ENCODE measurements at regions not wholly inside any gene's neighbourhood (a gene's known extent, or its start where the extent isn't known, plus 50 kb on each side); places are given as distances from the start of the nearest gene placed in this dataset.
"Not testable (repeated sequence)": the region's sequence is repeated elsewhere in the genome, so short reads cannot be mapped to it uniquely, and the experiment has no call there.

DNA sequence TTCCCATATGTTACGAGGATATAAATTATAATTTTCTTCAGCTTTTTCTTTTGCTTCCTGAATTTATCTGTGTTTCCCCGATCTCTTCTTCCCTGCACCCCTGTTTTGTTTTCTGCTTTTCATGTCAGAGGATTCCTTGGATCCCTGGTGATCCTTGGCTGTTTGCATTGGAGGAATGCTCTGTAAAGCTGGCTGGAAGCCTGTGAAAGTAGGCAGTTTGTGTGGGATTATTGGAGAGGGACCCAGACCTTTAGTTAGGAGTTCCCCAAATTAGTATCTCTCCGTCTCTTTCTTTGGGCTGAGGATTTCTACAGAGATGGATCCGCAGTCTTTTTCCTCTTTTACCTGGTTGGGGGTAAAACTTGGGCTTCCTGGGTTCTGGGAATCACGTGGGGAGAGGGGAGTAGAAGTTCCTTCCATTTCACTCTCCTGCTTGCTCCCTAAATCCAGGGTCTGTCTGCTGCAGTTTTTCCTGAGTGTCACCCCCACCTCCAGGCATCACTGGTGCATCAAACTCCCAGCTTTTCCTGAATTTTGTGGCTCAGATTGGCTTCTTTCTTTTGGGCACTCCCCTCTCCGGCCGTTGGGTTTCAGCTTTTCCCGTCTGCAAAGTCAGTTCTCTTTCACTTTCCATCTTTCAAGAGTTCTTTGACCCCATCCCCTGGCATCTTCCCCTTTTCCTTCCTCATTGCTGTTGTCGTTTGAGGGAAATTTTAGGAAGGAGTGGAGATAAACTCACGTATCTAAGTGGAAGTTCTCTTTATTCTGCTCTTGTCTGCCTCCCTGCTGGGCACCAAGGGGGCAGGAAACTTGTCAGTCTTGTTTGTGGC, 79.1 kb upstream of the ALX4 start:
- DNase-seq (ENCODE audit: low spot score): no peak

DNA sequence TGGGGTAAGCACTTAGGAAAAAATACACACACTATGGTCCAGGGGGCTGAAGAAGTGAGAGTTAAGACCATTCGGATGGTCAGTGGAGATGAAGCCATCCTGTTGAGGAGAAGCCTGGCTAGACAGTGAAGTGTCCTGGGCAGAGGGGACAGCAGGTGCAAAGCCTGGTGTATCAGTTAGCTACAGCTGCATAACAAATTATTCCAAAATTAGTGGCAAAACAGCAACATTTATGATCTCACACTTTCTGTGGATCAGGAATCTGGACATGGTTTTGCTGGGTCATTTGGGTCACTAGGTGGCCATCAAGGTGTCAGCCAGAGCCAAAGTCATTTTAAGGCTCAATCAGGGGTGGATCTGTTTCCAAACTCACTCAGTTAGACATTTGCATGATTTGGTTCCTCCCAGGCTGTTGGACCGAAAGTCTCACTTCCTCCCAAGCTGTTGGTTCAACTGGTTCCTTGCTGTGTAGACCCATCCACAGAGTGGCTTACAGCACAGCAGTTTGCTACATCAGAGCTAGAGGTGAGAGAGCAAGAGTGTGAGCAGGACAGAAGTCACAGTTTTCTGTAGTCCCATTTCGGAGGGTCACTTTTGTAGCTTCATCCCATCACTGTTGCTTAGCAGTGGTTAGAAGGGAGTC, 80.1 kb upstream of the ALX4 start:
- no peak for DNase-seq (ENCODE audit: low spot score)

DNA sequence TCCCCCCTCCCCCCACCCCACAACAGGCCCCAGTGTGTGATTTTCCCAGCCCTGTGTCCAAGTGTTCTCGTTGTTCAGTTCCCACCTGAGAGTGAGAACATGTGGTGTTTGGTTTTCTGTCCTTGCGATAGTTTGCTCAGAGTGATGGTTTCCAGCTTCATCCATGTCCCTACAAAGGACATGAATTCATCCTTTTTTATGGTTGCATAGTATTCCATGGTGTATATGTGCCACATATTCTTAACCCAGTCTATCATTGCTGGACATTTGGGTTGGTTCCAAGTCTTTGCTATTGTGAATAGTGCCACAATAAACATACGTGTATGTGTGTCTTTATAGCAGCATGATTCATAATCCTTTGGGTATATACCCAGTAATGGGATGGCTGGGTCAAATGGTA, 81.1 kb upstream of the ALX4 start:
- DNase-seq (ENCODE audit: low spot score): not testable (repeated sequence)

DNA sequence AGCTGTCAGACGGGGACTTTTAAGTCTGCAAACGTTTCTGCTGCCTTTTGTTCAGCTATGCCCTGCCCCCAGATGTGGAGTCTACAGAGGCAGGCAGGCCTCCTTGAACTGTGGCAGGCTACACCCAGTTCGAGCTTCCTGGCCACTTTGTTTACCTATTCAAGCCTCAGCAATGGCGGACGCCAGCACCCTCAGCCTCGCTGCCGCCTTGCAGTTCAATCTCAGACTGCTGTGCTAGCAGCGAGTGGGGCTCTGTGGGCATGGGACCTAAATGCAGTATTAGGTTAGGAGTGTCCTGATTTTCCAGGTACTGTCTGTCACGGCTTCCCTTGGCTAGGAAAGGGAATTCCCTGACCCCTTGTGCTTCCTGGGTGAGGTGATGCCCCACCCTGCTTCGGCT, 86.8 kb upstream of the ALX4 start:
- DNase-seq (ENCODE audit: low spot score): not testable (repeated sequence)

DNA sequence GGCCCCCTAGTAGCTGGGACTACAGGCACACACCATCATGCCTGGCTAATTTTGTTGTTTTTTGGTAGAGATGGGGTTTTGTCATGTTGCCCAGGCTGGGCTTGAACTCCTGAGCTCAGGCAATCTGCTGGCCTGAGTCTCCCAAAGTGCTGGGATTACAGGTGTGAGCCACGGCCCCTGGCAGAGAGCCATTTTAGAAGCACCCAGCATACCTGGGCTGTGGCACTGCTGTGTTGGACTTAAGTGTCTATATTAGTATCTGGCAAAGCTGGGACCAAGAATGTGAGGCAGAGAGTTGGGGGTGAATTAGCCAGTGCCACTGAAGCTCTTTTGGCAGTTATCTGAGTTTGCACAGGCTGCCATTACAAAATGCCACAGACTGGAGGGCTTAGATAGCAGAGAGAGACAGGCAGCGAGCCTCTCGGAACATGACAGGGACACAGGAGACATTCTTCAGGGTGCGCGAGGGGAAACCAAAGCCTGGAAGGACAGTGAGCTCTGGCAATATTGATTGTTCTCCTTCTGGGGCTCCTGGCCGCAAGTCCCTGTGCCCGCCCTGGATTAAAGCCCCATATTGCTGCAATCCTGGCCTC, 87.7 kb upstream of the ALX4 start:
- no peak for DNase-seq (ENCODE audit: low spot score)

DNA sequence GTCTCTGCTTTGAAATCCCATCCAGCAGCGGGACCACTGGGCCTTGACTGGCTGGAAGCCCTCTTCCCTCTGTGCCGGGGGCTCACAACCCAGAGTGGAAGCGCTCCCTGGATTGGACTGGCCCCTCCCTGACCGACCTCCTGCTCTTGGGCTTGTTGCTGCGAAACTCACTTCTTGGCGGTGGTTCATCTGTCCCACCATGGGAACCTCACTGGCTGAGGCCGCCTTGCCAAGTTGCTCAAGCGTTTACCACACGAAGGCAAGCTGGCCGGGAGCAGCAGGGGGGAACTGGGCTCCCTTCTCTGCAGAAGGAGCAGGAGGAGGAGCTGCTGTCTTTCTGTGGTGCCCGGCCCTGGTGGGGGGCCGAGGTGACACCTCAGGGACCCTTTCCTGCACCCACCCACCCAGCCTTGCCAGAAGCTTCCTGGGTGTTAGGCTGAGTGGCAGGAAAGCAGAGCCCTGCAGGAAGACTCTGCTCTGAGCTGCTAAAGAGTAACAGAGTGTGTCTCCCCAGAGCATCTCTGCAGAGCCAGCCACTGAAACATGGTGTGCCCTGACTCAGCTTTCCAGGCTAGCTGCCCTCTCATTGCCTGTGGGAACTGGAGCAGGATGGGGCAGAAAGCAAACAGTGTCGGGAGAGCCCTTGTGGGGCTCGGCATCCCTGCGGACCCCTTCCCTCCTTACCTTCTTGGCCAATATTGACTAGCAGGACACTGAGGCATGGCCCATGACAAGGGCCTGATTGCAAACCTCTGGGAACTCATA, 88.5 kb upstream of the ALX4 start:
- no peak for DNase-seq (ENCODE audit: low spot score)

DNA sequence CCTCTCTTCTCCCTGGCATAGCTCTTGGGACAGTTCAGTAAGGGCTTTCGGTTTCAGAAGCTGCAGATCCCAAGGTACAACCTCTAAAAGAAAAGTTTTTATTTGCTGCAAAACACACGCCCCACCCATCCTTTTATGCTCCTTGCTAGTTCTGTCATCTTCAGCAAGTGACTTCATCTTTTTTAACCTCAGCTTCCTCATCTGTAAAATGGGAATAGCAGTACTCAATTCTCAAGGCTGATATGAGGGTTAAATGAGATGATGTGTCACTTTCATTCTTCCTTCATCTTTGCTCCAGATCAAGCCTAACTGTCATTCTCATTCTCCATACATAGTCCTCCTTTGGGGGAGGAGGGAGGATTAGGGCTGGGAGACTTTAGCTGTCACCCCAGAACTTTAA, 90.0 kb upstream of the ALX4 start:
- DNase-seq (ENCODE audit: low spot score): no peak

GRCh38 chr11:44400431-44400830, 90.5 kb upstream of the ALX4 start:
- peak; percentile 29 for DNase-seq (ENCODE audit: low spot score)

- DNase-seq (ENCODE audit: low spot score): no peak
Observed at GRCh38 chr11:44402466-44403075, 92.6 kb upstream of the ALX4 start.

- DNase-seq (ENCODE audit: low spot score): no peak
Observed at GRCh38 chr11:44403176-44403575, 93.2 kb upstream of the ALX4 start.

- DNase-seq (ENCODE audit: low spot score): no peak
Observed at GRCh38 chr11:44403587-44404273, 93.8 kb upstream of the ALX4 start.

DNA sequence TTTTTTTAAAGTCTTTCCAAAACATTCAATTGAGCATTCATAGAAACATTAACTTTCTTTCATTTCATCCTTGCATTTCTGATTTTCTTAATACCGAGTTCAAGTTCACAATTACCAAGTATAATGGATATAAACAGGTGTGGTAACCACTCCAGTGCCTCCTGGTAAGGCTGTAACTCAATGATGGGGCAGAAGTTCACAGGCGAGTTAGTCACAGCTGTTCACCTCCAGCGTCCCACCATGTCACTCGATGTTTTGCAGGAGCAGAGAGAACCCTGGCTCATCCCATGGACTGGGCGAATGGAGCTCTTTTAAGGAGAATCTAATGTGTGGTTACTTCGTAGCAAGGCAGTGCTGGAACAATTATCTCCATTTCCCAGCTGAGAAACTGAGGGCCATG, 94.4 kb upstream of the ALX4 start:
- DNase-seq (ENCODE audit: low spot score): no peak

GRCh38 chr11:44404736-44405395, 94.9 kb upstream of the ALX4 start:
- DNase-seq (ENCODE audit: low spot score): no peak

- no peak for DNase-seq (ENCODE audit: low spot score)
Observed at GRCh38 chr11:44407211-44407996, 97.5 kb upstream of the ALX4 start.

GRCh38 chr11:44408141-44408540, 98.2 kb upstream of the ALX4 start:
- no peak for DNase-seq (ENCODE audit: low spot score)

DNA sequence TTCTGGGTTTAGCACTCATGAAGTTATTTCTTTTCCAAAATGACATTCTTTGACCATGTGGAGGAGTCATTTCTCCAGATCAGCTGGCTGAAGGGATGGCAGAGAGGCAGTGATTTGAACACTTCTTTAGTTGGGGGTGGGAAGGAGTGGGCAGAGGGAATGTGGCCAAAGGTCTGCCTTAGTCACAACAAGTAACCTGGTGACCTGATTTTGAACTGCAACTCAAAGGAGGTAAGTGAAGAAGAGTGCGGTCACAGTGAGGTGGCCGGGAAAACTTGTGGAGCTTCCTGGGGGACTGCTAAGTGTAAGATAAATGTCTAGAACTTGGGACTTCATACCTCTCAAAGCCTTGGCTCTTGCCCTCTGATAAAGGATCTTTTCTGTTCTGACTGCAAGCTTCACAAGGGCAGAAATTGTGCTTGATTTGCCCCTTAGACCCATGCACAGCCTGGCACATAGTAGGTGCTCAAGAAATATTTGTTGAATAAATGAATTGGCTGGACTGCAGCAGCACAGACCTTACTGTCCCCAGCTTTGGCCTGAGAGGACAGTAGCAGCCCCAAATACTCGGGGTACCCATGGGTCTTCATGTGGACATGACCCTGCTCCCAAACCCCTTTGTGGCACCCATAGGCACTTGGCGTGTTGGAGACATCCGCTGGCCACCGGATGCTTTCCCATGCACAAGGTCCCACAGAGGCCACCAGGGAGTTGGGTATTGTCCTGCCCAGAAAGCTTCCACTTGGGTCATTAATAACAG, 99.0 kb upstream of the ALX4 start:
- DNase-seq (ENCODE audit: low spot score): no peak

DNA sequence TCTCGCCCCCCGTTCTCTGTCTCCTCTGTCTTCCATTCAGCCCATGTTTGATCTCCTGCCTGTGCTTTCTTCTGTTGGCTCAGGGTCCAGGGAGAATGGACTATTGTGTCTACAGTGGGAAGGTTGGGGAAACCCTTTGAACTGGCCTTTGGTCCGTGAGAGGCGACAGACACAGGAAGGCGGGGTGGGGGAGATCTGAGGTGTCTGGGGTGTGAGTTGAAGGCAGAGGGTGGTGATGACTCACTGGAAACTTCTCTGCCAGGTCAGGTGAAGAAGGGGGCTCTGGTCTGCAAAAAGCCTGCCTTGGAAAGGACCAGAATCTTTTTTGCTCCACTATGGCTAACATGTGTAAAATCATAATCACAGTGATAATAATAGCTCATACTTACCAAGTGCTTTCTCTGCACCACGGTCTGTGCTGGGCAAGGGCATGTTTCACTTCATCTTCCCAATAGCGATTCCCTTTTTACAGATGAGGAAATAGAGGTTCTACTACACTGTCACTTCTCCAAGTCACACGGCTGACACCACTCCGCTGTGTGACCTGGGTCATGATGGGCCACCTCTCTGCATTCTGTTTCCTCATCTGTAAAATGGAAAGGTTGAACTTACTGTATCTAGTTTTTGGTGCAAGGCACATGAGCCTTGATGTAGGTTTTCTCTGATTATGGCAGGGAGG, 99.8 kb upstream of the ALX4 start:
- no peak for DNase-seq (ENCODE audit: low spot score)

DNA sequence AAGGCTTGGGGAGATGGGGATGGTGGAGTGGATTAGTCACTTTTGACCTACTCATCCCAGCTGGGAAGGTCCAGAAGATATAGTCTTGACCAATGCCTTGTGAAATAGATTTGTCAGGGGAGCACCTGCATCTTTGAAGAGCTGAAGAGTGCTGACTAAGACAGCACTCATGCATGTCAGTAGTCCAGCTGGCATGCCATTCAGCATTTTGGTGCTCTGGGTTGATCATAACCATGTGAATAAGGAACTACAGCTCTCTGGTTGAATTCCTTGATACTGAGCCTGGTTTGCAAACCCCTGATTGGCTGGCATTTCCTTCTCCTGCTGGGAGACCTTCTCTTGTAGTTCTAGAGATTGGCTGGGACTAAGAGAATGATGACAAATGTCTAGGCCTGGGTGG, 106.8 kb upstream of the ALX4 start:
- DNase-seq (ENCODE audit: low spot score): no peak

Measured in H4 (cell line).